HepG2 (cell line): ENCODE measurements at regions not wholly inside any gene's neighbourhood (a gene's known extent, or its start where the extent isn't known, plus 50 kb on each side); places are given as distances from the start of the nearest gene placed in this dataset.

Source experiments
- ISL2 ChIP-seq: sonication (generic); formaldehyde crosslinking; IDR thresholded peaks from 2 replicates; pipeline ENCODE4 v1.5.0; 2020; ENCODE audit warnings: missing genetic modification reagents
- MBNL3 ChIP-seq: fragments of 250-450 bp; sonication (Bioruptor Pico); conservative IDR thresholded peaks from 2 replicates; pipeline ENCODE4 v1.8.0; 2022; ENCODE audit warnings: mild to moderate bottlenecking, inconsistent platforms
- RARA ChIP-seq: IDR thresholded peaks from 2 replicates; pipeline ENCODE4 v1.6.1; 2016; ENCODE audit warnings: missing genetic modification reagents, missing compliant biosample characterization
- SRSF1 ChIP-seq: fragments of 200-400 bp; formaldehyde crosslinking; optimal IDR thresholded peaks from 2 replicates; pipeline ENCODE3; 2017; ENCODE audit warnings: mild to moderate bottlenecking, low read depth, low read length, moderate library complexity
- TBX2 ChIP-seq: sonication (generic); formaldehyde crosslinking; IDR thresholded peaks from 2 replicates; pipeline ENCODE4 v1.5.0; 2020; ENCODE audit warnings: missing genetic modification reagents, mild to moderate bottlenecking, borderline replicate concordance
- TFDP1 ChIP-seq: IDR thresholded peaks from 2 replicates; pipeline ENCODE4 v1.6.1; 2016; ENCODE audit warnings: missing compliant biosample characterization, missing genetic modification reagents, borderline replicate concordance
- XBP1 ChIP-seq: sonication (generic); formaldehyde crosslinking; IDR thresholded peaks from 2 replicates; pipeline ENCODE4 v1.5.0; 2020; ENCODE audit warnings: missing genetic modification reagents
- ZNF234 ChIP-seq: sonication (generic); formaldehyde crosslinking; conservative IDR thresholded peaks from 2 replicates; pipeline ENCODE4 v1.5.1; 2020; ENCODE audit warnings: mild to moderate bottlenecking, missing genetic modification reagents
- ZNF343 ChIP-seq: sonication (generic); formaldehyde crosslinking; IDR thresholded peaks from 2 replicates; pipeline ENCODE4 v1.4.0; 2020; ENCODE audit warnings: mild to moderate bottlenecking, missing genetic modification reagents
- TF ChIP-seq, protein P1 (sequence below): sonication (generic); formaldehyde crosslinking; IDR thresholded peaks from 2 replicates; pipeline ENCODE4 v1.4.0; 2020; ENCODE audit warnings: missing genetic modification reagents, borderline replicate concordance
- TF ChIP-seq, protein P2 (sequence below): sonication (generic); formaldehyde crosslinking; IDR thresholded peaks from 2 replicates; pipeline ENCODE4 v1.5.0; 2020; ENCODE audit warnings: missing genetic modification reagents

DNA sequence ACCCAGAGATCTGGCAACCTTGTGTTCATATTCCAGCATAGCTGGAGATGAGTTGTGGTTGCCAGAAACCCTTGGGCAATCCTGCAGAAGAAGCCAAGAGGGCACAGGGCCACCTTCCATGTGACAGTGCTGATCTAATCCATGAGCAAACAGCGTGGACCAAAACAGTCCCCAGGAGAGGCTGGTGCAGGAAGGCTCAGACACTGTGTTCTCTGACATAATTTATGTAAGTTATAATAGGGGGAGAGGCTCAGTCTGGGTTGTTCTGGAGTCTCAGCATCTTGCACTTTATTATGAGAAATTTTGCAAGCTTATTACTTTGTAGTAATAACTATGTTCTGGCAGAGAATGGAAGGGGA lies 273.9 kb downstream of the HAPSTR1 start (continued):
- TF ChIP-seq ZNF234 (CRISPR knock-in tag) (no peak), TBX2 (CRISPR knock-in tag) (no peak), RARA (peak; percentile 52; the same call in 1 of the 2 replicates), ISL2 (CRISPR knock-in tag) (no peak), XBP1 (CRISPR knock-in tag) (no peak), MBNL3 (CRISPR knock-in tag) (no peak), TFDP1 (CRISPR knock-in tag) (no peak), SRSF1 (no peak), ZNF343 (no peak)
- TF ChIP-seq, protein P1, sequence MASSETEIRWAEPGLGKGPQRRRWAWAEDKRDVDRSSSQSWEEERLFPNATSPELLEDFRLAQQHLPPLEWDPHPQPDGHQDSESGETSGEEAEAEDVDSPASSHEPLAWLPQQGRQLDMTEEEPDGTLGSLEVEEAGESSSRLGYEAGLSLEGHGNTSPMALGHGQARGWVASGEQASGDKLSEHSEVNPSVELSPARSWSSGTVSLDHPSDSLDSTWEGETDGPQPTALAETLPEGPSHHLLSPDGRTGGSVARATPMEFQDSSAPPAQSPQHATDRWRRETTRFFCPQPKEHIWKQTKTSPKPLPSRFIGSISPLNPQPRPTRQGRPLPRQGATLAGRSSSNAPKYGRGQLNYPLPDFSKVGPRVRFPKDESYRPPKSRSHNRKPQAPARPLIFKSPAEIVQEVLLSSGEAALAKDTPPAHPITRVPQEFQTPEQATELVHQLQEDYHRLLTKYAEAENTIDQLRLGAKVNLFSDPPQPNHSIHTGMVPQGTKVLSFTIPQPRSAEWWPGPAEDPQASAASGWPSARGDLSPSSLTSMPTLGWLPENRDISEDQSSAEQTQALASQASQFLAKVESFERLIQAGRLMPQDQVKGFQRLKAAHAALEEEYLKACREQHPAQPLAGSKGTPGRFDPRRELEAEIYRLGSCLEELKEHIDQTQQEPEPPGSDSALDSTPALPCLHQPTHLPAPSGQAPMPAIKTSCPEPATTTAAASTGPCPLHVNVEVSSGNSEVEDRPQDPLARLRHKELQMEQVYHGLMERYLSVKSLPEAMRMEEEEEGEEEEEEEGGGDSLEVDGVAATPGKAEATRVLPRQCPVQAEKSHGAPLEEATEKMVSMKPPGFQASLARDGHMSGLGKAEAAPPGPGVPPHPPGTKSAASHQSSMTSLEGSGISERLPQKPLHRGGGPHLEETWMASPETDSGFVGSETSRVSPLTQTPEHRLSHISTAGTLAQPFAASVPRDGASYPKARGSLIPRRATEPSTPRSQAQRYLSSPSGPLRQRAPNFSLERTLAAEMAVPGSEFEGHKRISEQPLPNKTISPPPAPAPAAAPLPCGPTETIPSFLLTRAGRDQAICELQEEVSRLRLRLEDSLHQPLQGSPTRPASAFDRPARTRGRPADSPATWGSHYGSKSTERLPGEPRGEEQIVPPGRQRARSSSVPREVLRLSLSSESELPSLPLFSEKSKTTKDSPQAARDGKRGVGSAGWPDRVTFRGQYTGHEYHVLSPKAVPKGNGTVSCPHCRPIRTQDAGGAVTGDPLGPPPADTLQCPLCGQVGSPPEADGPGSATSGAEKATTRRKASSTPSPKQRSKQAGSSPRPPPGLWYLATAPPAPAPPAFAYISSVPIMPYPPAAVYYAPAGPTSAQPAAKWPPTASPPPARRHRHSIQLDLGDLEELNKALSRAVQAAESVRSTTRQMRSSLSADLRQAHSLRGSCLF (CRISPR knock-in tag), result no peak
- TF ChIP-seq, protein P2, sequence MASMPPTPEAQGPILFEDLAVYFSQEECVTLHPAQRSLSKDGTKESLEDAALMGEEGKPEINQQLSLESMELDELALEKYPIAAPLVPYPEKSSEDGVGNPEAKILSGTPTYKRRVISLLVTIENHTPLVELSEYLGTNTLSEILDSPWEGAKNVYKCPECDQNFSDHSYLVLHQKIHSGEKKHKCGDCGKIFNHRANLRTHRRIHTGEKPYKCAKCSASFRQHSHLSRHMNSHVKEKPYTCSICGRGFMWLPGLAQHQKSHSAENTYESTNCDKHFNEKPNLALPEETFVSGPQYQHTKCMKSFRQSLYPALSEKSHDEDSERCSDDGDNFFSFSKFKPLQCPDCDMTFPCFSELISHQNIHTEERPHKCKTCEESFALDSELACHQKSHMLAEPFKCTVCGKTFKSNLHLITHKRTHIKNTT (CRISPR knock-in tag), result no peak
